Suprapubic skin (tissue), 3 donors: ENCODE measurements at regions not wholly inside any gene's neighbourhood (a gene's known extent, or its start where the extent isn't known, plus 50 kb on each side); places are given as distances from the start of the nearest gene placed in this dataset.

Experiments used
- CTCF ChIP-seq, 2 donors: fragments of 200-600 bp in 1 of 2; fragments of 450-650 bp in 1 of 2; sonication (generic) in 1 of 2; IDR thresholded peaks; one replicate each; pipeline ENCODE4 v1.5.1; 2016 to 2019; ENCODE audit warnings: antibody characterized with exemption in 2 of 2, mild to moderate bottlenecking in 1 of 2, moderate library complexity in 1 of 2
- EP300 ChIP-seq: sonication (generic); formaldehyde crosslinking; IDR thresholded peaks from one replicate; pipeline ENCODE4 v1.6.1; 2017; ENCODE audit warnings: antibody characterized with exemption

GRCh38 chr9:74096420-74096819 lies 400.7 kb upstream of the RORB start:
- TF ChIP-seq CTCF (IDR thresholded peaks at IDR 0.05): no peak
- TF ChIP-seq EP300: no peak
